Activated CD4-positive, alpha-beta T cell treated with anti-CD3 and anti-CD28 coated beads, Interleukin-2, amount 50 U/mL, for 48 hours (primary cell): ENCODE measurements at regions not wholly inside any gene's neighbourhood (a gene's known extent, or its start where the extent isn't known, plus 50 kb on each side); places are given as distances from the start of the nearest gene placed in this dataset.

ENCODE experiments used
- DNase-seq, 2 experiments: peaks; one replicate each; pipeline ENCODE4 v3.0.0-alpha.2; 2020

DNA sequence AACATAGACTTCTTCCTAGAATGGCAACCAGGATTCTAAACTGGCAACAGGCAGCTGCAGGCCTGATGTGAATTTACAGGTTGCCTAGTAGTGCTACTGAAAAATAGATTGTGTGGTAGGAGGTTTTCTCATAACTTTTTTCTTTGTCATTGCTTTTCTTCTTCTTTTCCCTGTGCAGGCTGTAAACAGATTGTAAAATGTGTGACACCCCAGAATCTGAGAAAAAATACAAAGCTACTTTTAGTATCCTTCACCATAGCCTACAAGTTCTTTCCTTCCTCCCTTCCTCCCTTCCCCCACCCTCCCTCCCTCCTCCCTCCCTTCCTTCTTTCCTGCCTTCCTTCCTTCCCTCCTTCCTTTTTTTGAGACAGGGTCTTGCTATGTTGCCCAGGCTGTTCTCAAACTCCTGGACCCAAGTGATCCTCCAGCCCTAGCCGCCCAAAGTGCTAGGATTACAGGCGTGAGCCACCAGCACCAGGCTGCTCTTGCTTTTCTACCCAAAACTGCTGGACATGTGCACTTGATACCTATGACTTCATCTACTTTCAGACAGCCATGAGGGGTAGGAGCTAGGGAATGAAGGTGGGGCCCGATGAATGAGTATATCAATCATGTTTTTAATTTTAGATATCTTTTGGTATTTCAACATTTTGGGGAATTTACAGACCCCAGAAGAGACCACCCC, 114.2 kb upstream of the EEA1 start:
- no peak for DNase-seq

DNA sequence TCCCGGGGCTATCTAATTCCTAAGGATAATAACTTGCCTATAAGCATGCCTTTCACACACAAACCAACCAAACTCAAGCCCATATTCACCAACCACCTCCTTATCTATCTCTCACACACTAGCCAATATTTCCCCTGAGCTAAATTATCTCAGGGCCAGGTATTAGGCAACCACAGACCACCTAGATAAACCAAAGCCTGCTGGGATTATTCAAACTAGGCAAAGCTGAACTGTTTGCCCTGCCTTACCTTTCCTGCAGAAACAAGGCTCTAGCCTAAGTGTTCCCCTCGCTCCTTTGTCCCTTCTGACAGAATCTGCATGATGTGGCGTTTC, 114.7 kb upstream of the EEA1 start:
- DNase-seq: no peak

DNA sequence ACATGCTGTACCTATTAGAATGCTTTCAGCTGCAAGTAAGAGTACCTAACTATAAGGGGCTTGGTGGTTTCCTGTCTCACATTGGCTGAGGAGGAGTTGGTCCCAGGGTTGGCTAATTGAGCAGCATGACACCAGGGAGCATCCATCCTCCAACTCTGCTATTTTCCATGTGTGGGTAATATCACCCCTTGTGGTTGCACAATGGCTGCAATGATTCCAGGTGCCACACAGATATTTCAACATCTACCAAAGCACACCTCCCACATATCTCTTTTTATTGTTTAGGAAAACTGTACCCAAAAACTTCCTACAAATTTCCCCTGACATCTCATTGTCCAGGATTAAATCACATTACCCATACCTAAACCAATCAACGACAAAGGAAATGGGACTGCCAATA, 118.0 kb upstream of the EEA1 start:
- no peak for DNase-seq

DNA sequence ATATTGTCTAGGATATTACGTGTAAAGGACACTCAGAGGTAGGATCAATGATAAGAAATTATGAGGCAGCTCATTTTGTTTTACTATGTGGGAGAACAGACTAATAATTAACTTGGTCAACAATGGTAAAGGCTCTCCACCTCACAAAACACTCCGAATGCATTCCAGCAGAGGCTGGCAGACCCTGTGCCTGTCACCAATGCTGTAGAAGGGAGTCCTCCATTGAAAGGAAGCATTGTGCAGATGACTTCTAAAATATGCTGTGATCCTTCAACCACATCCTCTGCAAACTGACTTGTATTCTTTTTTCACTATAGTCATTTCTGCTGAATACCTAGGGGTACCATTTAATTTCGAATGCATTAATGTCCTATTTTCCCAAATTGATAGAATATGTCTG, 119.6 kb upstream of the EEA1 start:
- DNase-seq: no peak

DNA sequence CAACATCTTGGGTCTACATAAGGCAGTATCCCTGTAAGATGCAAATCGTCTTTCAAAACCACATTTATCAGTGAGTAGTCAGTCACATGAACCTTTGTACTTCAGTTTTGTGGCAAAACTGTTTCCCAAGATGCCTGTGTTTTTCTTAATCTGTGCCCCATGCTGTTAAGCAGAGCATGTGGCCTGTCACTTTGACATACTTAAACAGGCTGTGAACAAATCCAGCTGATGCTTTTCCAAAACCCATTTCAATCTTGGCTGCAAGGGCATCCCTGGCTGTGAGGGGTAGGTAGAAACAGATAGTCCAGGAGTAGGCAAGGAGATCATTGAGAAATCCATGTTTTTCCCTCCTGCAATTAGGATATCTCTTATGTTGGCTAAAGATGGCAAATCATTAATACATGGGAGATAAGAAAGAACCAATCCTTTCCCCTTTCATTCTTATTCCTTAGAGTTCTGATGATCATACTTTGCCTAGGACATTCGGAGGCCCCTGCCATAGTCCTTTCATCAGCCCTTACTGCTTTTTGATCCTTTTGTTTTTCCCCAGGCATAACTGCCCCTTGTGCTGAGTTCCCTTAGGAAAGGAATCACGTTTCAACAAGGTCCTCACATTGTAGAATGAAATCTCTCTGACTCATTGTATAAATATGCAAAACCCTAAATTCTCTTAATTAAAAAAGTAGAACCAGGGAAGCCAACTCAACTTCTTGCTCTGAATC, 121.1 kb upstream of the EEA1 start:
- no peak for DNase-seq

DNA sequence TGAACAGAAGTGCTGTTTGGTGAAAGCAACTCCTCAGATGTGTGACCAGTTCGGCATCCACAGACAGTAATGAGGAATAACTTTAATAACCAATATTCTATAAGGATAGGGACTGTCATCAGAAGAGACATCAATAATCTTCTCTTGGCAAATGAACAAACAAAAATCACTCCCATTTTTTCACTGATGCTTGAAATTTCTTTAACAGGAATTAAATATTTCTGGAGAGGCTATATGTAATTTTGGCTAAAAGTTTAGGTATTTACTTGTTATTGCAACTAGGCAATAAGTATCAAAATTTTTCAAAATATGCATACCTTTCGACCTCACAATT, 121.6 kb upstream of the EEA1 start:
- no peak for DNase-seq

DNA sequence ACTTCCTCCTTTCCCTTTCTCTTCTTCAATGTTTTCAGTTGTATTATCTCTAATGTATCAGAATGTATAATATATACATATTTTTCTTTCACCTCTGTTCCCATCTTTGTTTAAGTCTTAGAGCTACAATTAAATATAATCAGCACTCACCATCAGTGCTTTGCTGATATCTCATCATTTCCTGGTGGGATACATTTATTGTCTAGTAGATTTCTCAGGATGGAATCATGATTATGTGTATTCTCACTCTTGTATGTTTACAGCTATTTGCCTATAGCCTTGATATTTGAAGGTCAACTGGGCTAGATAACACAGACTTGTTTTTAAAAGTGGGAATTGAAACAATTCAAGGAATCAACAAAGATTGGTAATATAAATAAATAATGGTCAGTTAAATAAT, 124.9 kb upstream of the EEA1 start:
- no peak for DNase-seq

DNA sequence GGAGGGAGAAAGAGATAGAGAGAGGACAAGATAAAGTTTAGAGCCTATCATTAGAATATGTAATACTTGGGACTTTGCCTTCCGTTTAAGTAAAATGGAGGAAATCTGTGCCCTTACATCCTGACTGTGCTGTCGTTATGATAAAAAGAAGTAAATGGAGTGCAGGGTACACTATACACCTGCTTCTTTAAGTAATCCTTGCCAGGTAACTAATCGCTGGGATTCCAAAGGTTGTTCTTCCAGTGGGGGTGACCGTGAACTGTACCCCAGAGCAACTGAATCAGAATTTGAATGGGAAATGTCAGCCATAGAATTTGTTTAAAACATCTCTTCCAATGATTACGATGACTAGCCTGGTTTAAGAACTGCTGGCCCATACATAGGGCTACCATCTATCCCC, 126.1 kb upstream of the EEA1 start:
- no peak for DNase-seq

DNA sequence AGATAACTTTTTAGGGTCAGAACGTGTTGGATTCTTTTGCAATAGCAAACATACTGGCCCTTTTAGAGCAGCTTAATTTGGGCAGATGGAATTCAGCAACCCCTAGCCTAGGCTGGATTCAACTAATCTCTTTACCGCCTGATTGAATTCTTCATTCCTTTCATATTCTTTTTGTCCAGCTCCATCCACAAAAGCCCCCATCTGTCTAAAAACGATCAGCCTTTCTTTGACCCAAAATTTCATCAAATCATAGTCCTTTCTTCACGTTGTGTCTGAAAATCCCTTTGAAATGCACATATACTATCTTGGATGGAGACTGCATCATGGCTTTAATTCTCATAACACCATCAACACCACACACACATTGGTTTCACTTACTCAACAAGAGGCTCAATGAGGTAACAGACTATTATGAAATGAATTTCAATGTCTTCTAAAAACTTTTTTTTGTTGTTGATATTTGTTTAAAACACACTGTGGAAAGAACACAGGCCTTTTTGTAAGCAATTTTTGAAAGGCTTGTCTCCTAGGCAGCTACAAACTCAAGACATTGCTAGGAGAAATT, 128.0 kb upstream of the EEA1 start:
- no peak for DNase-seq

DNA sequence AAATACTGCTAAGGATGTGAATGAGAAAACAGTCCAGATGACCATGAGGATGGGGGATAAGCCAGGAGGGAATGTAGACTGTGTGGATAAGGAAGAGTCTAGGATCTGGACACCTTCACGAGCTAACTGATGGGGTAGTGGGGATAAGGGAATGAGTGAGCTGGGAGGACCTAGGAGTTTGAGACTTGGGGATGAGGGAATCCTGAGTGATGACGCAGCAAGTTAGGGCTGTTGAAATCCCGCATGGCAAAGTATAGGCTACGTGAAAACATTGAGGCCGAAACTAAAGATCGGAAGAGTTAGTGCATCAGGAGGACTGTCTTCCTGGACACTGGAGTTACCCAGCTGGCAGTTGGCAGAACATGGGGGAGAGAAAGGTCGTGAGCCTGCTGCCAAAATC, 129.2 kb upstream of the EEA1 start:
- DNase-seq: no peak

DNA sequence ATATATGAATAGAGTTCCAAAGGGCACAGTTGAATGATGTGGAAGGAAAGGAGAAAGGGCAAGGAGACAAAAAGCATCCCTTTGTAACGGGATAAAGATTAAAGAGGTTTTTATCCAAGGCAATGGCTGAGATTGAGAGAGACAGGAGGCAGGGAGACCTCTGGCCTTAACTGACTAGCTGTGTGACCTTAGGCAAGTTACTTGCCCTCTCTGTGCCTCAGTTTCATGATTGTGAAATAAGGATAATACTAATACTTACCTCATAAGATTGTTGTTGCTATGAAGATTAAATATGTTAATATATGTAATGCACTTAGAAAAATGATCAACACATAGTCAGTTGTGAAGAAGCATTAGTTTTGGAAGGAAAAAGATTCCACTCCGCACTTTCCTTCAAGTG, 130.2 kb upstream of the EEA1 start:
- DNase-seq: no peak

DNA sequence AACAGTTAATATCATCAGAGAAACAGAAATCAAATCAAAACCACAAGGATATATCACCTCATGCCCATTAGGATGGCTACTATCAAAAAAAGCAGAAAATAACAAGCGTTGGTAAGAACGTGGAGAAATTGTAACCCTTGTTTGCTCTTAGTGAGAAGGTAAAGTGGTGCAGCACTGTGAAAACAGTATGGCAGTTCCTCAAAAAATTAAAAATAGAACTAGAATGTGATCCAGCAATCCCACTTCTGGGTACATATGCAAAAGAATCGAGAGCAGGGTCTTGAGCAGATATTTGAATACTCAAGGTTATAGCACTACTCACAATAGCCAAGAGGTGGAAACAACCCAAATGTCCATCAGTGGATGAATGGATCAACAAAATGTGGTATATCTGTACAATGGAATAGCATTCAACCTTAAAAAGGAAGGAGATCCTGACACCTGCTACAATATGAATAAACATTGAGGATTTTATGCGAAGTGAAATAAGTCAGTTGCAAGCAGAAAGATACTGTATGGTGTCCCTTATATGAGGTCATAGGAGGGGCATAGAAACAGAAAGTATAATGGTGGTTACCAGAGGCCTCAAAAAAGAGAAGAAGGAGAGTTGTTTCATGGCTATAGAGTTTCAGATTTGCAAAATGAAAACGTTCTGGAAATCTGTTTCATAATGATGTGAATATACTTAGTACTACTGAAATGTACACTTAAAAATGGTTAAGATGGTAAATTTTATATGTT, 131.0 kb upstream of the EEA1 start:
- DNase-seq: no peak

DNA sequence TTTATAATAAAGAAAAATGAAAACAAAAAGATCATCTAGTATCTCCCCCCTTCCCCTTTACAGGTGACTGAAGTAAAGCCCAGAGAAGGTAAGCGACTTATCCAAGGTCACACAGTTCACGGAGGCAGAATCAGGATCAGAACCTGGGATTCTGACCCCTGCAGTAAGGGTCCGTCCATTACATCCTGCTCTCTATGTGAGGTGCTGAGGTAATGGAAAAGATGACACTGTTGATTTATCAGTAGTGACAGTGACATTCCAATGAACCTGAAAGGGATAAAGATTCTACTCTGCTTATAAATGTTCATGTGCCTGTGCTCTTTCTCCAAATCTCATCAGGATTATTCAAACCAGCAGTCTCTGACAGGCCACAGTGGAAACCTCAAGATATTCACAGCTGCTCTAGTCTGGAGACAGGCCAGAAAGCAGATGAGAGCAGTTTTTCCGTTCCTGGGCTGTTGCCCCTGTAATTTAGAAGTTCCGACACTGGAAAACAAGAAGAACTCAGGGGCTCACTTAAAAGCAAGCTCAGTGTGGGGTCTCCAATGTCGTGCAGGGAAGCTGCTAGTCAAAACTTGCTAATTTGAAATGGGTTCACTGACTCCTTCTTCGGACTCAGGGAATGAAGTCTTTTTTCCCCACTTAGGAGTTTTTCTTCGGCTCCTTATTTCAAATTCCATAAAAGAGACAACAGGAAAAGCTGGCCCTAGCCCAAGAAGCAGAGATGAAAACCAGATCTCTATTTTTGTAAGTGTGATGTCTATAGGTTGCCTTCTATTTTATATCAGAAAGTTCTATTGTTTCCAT, 131.8 kb upstream of the EEA1 start:
- no peak for DNase-seq

DNA sequence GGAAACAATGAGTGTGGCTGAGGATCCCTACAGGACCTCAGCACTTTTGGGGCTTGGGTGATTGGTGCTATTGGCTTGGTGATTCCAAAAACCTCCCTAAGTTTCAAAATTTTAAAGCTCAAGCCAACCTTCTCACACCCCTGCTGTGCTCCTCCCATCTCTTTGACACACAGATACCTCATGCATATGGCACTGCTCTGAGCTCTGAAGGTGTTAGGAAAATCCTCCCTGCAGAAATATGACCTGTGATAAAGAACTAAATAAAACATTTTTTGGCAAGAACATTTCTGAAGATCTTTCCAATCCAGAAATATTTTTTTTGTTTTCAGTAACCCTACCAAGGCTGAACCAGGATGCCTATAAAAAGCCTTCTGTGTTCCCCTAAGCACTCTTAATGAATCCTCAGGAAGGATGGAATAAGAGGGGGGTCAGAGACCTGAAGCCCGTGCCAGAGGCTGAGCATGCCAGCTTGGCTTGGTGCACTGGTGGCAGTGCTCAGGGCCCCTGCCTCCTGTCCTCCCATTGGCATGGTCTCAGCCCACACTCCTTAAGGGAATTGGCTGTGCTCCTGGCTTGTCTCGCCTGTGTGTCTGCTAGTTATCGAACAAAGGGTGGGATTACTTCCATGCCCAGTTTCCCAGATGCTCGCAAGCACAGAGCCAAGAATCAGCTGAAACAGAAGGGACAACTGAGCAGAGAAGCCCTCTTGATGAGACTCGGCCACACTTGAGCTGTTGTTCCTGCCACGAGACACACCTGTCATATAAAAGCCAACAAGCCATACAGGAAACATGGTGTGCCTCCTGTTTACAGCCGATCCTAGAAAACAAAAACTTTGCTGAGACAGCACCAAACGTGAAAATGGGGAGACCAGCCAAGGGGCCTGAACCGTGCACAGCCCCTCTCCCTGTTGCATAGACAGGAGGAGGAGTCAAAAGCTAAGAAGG, 132.7 kb upstream of the EEA1 start:
- no peak for DNase-seq

DNA sequence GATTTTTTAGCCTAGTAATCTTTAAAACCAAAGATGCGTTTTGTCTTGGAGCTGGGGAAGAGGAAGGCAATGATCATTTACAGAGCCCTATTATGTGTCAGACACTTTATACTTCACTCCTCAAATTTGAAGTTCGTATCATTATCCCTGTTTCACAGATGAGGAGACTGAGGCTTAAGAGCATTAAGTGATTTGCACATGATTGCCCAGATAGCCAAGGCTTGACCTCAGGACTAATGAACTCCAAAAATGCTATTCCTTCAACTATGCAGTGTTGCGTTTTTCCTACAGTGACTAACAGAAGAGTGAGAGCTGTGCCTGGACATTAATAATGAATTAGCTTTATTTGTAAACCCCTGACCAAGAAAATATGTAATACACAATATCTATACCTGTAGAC, 136.8 kb upstream of the EEA1 start:
- no peak for DNase-seq

DNA sequence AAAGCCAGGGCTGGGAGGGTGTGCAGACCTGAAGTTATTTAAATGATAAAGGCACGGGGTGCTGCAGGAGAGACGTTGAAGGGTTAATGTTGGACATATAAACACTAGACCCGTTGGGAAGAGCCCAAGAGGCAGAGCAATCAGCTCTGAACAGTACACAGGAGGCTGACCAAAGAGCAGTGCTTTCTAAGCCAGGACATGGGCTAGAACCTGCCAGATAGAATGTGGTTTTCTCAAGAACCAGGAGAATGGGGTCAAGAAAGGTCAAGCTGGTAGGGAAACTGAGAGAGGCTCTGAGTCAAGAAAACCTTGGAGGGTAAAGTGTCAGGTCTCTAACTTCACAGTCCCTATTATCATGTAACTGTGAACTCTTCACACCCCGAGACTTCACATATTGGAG, 143.2 kb upstream of the EEA1 start:
- DNase-seq: no peak

DNA sequence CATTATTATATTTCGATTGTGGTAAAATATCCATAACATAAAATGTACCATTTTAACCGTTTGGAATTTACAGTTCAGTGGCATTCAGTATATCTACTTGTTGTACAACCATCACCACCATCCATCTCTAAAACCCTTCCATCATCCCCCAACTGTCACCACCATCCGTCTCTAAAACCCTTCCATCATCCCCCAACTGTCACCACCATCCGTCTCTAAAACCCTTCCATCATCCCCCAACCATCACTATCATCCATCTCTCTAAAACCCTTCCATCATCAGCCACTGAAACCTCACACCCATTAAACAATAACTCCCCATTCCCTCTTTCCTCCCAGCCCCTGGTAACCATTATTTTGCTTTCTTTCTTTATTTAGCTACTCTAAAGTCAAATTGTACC, 144.2 kb upstream of the EEA1 start:
- DNase-seq: no peak

DNA sequence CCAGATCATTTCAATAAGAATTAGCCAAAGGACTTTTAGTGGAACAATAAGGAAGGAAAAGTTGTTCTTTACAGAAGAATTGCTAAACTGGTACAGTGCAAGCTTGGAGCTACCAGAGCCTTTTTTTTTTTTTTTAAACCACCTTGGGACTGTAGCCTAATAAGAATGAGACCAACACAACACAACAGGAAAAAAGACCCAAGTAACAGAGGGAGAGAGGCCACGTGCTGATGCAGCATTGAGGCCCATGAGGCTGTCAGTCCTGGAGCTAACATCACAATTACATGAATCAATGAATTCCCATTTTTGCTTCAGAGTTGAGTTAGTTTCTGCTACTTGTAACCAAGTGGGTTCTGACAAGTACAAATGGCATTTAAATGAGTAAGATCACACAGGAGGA, 149.0 kb upstream of the EEA1 start:
- DNase-seq: no peak

DNA sequence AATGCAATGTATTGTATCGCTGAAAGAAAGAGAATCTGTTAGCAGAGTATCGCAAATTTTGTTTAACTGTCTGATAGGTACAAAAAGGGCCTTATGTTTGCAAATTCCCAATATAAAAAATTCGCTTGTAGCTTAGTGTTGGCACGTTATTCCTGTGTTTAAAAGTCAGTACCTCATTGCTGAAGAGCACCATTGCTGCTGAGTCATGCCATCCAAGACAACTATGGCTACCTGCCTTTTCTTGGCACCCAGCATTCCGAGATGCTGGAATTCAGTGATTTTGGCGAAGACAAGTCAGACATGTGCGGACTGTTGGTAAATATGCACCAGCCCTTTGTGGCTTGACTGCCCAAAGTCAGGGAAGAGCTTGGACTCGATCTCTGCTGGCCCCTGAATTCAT, 149.5 kb upstream of the EEA1 start:
- no peak for DNase-seq

DNA sequence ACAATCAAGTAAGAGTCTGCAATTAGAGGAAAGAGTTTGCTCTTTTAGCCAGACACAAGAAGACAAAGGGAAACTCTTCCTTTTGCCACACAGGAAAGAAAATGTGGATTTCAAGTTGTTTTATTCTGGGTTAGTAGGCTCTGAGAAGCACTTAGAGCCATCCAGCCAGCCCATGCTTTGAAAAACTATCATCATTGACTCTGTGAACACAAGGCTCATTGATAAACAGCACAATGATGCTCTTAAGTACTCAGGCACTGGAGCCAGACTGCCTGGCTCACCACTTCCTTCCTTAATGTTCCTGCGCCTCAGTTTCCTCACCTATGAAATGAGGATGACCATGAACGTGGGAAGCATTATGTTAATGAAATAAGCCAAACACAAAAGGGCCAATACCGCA, 150.2 kb upstream of the EEA1 start:
- no peak for DNase-seq

DNA sequence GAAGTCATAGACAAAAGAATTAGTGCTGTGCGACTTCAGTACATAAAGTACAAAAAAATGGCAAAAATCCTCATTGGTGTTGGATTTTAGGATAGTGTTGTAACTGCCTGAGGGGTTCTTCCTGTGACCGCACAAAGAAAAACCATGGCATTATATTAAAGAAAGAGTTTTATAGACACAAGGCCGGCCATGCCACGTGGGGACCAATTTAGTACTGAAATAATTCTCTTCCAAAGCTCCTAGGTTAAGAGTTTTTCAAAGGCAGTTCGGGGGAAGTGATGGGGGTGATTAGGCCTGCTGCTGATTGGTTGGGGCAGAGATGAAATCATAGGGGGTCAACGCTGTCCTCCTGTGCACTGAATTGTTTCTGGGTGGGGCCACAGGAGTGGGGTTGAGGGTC, 150.9 kb upstream of the EEA1 start:
- DNase-seq: no peak

DNA sequence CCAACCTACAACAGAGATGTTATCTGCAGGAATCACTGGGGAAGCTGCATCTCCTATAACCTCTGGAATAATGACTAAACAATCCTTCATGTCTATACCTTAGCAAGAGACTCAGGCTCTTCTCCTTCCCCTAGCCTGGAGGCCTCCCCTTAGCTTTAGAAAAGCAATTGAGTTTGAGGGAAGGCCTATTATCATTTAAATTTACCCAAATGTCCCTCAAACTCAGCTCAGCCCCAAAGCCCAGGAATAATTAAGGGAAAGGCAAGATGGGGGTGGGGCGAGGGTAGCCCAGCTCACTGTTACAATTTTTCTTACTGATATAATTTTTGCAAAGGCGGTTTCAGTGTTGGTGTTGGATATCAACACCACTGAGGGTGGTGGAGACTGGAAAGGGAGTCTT, 151.4 kb upstream of the EEA1 start:
- DNase-seq: no peak
